ENCODE measurements at regions not wholly inside any gene's neighbourhood (a gene's known extent, or its start where the extent isn't known, plus 50 kb on each side); places are given as distances from the start of the nearest gene placed in this dataset.

DNA sequence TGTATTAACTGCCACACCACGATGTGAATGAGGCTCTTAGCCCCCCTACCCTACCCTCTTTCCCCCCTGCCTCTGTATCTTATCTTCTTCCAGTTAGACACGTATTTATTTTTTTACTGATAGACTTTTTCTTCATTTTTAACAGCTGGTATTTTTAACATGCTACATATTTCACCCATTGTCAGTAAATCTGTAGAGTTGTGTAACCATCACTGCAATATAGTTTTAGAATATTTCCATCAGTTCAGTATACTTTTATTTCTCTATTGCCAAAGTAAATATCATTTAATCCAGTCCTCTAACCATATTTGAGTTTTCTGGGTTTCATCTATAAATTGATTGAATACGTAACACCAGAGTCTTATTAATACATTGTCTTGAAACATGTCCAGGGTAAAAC is 62.8 kb downstream of the SPATA31C2 start:
- Histone ChIP-seq H3K9me3 (ENCODE audit: control insufficient read depth in 1 of 2, insufficient read depth in 1 of 2, low read length in 2 of 2) (peaks cover 0 to 7% of the 10 kb centered on the region in 2 experiments), H3K36me3 (ENCODE audit: insufficient read depth, low read length) (no peaks in the 10 kb centered on the region), H3K4me1 (ENCODE audit: insufficient read depth, low read length) (peaks cover 13% of the 10 kb centered on the region), H3K27ac (ENCODE audit: low read depth in 1 of 2, low read length in 2 of 2) (no peak overlapping the region), H3K4me3 (ENCODE audit: low read length) (no peak overlapping the region), H3K27me3 (ENCODE audit: control insufficient read depth in 1 of 2, insufficient read depth in 2 of 2, low read length in 2 of 2) (peaks cover 14 to 20% of the 10 kb centered on the region in 2 experiments)
- ChIA-PET POLR2A (interaction anchor here (1.3 kb wide), 1 partner anchor 101 kb away, joined by 6 read pairs; the partner anchor contains the start of gene CDK20), CTCF (no interaction called here)
- peak overlapping the region; percentile 79 for H3K4me3 Mint-ChIP-seq
- ATAC-seq (ENCODE audit: poor library complexity) (no peak), DNase-seq (no peak)
- TF ChIP-seq, protein P1, sequence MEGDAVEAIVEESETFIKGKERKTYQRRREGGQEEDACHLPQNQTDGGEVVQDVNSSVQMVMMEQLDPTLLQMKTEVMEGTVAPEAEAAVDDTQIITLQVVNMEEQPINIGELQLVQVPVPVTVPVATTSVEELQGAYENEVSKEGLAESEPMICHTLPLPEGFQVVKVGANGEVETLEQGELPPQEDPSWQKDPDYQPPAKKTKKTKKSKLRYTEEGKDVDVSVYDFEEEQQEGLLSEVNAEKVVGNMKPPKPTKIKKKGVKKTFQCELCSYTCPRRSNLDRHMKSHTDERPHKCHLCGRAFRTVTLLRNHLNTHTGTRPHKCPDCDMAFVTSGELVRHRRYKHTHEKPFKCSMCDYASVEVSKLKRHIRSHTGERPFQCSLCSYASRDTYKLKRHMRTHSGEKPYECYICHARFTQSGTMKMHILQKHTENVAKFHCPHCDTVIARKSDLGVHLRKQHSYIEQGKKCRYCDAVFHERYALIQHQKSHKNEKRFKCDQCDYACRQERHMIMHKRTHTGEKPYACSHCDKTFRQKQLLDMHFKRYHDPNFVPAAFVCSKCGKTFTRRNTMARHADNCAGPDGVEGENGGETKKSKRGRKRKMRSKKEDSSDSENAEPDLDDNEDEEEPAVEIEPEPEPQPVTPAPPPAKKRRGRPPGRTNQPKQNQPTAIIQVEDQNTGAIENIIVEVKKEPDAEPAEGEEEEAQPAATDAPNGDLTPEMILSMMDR (IDR thresholded peaks at IDR 0.05) = no peak
- no peaks in the 10 kb centered on the region for H3K9me3 Mint-ChIP-seq
- peaks cover 9% of the 10 kb centered on the region for H3K4me1 Mint-ChIP-seq (ENCODE audit: low read depth)
- H3K27ac Mint-ChIP-seq = no peak overlapping the region
- H3K36me3 Mint-ChIP-seq (ENCODE audit: low read depth) = no peaks in the 10 kb centered on the region
- peaks cover 70% of the 10 kb centered on the region for H3K27me3 Mint-ChIP-seq
- intact Hi-C loops (cut with DNase I, micrococcal nuclease) = no loop called here

DNA sequence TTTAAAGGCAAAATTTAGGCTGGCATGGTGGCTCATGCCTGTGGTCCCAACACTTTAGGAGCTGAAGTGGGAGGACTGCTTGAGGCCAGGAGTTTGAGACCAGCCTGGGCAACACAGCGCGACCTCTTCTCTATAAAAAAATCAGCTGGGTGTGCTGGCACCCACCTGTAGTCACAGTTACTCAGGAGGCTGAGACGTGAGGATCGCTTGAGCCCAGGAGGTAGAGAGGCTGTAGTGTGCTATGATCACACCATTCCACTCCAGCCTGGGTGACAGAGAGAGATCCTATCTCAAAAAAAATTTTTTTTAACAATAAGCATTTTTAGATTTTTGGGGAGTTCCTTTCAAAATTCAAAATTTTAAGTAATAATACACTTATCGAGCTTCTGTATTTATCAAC is 63.3 kb downstream of the SPATA31C2 start:
- Histone ChIP-seq H3K9me3 (ENCODE audit: control insufficient read depth in 1 of 2, insufficient read depth in 1 of 2, low read length in 2 of 2) (peaks cover 0 to 7% of the 10 kb centered on the region in 2 experiments), H3K27me3 (ENCODE audit: control insufficient read depth in 1 of 2, insufficient read depth in 2 of 2, low read length in 2 of 2) (peaks cover 14 to 20% of the 10 kb centered on the region in 2 experiments), H3K36me3 (ENCODE audit: insufficient read depth, low read length) (no peaks in the 10 kb centered on the region), H3K27ac (ENCODE audit: low read depth in 1 of 2, low read length in 2 of 2) (no peak overlapping the region), H3K4me1 (ENCODE audit: insufficient read depth, low read length) (peaks cover 13% of the 10 kb centered on the region), H3K4me3 (ENCODE audit: low read length) (no peak overlapping the region)
- ChIA-PET CTCF (no interaction called here), POLR2A (no interaction called here)
- DNase-seq = no peak
- Mint-ChIP-seq H3K4me1 (ENCODE audit: low read depth) (peaks cover 9% of the 10 kb centered on the region), H3K27me3 (peaks cover 76% of the 10 kb centered on the region), H3K36me3 (ENCODE audit: low read depth) (no peaks in the 10 kb centered on the region), H3K27ac (no peak overlapping the region), H3K4me3 (no peak overlapping the region), H3K9me3 (no peaks in the 10 kb centered on the region)
- TF ChIP-seq, protein P1 (IDR thresholded peaks at IDR 0.05) = no peak
- ATAC-seq (ENCODE audit: poor library complexity) = no peak
- intact Hi-C loops (cut with DNase I, micrococcal nuclease) = no loop called here

DNA sequence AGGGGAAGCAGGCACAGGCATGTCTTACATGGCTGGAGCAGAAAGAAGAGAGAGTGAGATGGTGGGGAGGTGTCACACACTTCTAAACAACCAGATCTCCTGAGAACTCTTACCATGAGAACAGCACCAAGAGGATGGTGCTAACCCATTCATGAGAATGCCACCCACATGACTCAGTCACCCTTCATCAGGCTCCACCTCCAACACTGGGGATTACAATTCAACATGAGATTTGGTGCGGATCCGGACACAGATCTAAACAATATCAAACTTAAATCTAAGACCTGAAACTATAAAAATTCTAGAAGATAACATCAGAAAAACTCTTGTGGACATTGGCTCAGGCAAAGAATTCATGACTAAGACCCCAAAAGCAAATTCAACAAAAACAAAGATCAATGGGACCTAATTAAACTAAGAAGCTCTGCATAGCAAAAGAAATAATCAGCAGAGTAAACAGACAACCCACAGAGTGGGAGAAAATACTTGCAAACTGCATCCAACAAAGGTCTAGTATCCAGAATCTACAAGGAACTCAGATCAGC is 65.4 kb downstream of the SPATA31C2 start:
- Histone ChIP-seq H3K4me3 (ENCODE audit: low read length) (no peak overlapping the region), H3K27me3 (ENCODE audit: control insufficient read depth in 1 of 2, insufficient read depth in 2 of 2, low read length in 2 of 2) (peaks cover 14 to 20% of the 10 kb centered on the region in 2 experiments), H3K36me3 (ENCODE audit: insufficient read depth, low read length) (no peaks in the 10 kb centered on the region), H3K4me1 (ENCODE audit: insufficient read depth, low read length) (peaks cover 13% of the 10 kb centered on the region), H3K9me3 (ENCODE audit: control insufficient read depth in 1 of 2, insufficient read depth in 1 of 2, low read length in 2 of 2) (peaks cover 0 to 7% of the 10 kb centered on the region in 2 experiments), H3K27ac (ENCODE audit: low read depth in 1 of 2, low read length in 2 of 2) (no peak overlapping the region)
- ATAC-seq (ENCODE audit: poor library complexity) = no peak
- Mint-ChIP-seq H3K27me3 (peaks cover 78% of the 10 kb centered on the region), H3K9me3 (no peaks in the 10 kb centered on the region), H3K4me1 (ENCODE audit: low read depth) (peaks cover 9% of the 10 kb centered on the region), H3K27ac (no peak overlapping the region), H3K36me3 (ENCODE audit: low read depth) (no peaks in the 10 kb centered on the region), H3K4me3 (no peak overlapping the region)
- no peak for DNase-seq
- CTCF ChIA-PET = no interaction called here
- POLR2A ChIA-PET = no interaction called here
- TF ChIP-seq, protein P1 (IDR thresholded peaks at IDR 0.05) = no peak
- intact Hi-C loops (cut with DNase I, micrococcal nuclease) = no loop called here

Measured in CD4-positive, alpha-beta T cell (primary cell).